ENCODE measurements at regions not wholly inside any gene's neighbourhood (a gene's known extent, or its start where the extent isn't known, plus 50 kb on each side); places are given as distances from the start of the nearest gene placed in this dataset.

- DNase-seq (ENCODE audit: low read depth in 1 of 2, low spot score in 1 of 2): no peak
Measured at GRCh38 chr4:123869286-123870215, 473.0 kb downstream of the SPRY1 start.

GRCh38 chr4:123870216-123870876 lies 473.8 kb downstream of the SPRY1 start:
- DNase-seq (ENCODE audit: low read depth in 1 of 2, low spot score in 1 of 2): no peak

GRCh38 chr4:123871341-123871740 lies 474.7 kb downstream of the SPRY1 start:
- DNase-seq (ENCODE audit: low read depth in 1 of 2, low spot score in 1 of 2): no peak

- DNase-seq (ENCODE audit: low read depth in 1 of 2, low spot score in 1 of 2): no peak
Measured at GRCh38 chr4:123874063-123874462, 477.5 kb downstream of the SPRY1 start.

GRCh38 chr4:123876143-123876542 lies 479.5 kb downstream of the SPRY1 start:
- no peak for DNase-seq (ENCODE audit: low read depth in 1 of 2, low spot score in 1 of 2)

- no peak for DNase-seq (ENCODE audit: low read depth in 1 of 2, low spot score in 1 of 2)
Measured at GRCh38 chr4:123876671-123877101, 480.1 kb downstream of the SPRY1 start.

- no peak for DNase-seq (ENCODE audit: low read depth in 1 of 2, low spot score in 1 of 2)
Measured at GRCh38 chr4:123877551-123877950, 481.0 kb downstream of the SPRY1 start.

GRCh38 chr4:123878976-123879375 lies 482.4 kb downstream of the SPRY1 start:
- no peak for DNase-seq (ENCODE audit: low read depth in 1 of 2, low spot score in 1 of 2)

- DNase-seq (ENCODE audit: low read depth in 1 of 2, low spot score in 1 of 2): no peak
Measured at GRCh38 chr4:123880631-123881030, 484.0 kb downstream of the SPRY1 start.

- DNase-seq (ENCODE audit: low read depth in 1 of 2, low spot score in 1 of 2): no peak
Measured at GRCh38 chr4:123884922-123885321, 488.3 kb downstream of the SPRY1 start.

- no peak for DNase-seq (ENCODE audit: low read depth in 1 of 2, low spot score in 1 of 2)
Measured at GRCh38 chr4:123889507-123889906, 492.9 kb downstream of the SPRY1 start.

- no peak for DNase-seq (ENCODE audit: low read depth in 1 of 2, low spot score in 1 of 2)
Measured at GRCh38 chr4:123890889-123891288, 494.3 kb downstream of the SPRY1 start.

GRCh38 chr4:123891881-123892280 lies 495.3 kb downstream of the SPRY1 start:
- DNase-seq (ENCODE audit: low read depth in 1 of 2, low spot score in 1 of 2): no peak

- no peak for DNase-seq (ENCODE audit: low read depth in 1 of 2, low spot score in 1 of 2)
Measured at GRCh38 chr4:123892368-123892976, 495.9 kb downstream of the SPRY1 start.

- DNase-seq (ENCODE audit: low read depth in 1 of 2, low spot score in 1 of 2): no peak
Measured at GRCh38 chr4:123893011-123893981, 496.7 kb downstream of the SPRY1 start.

GRCh38 chr4:123896446-123897071 lies 500.0 kb downstream of the SPRY1 start:
- no peak for DNase-seq (ENCODE audit: low read depth in 1 of 2, low spot score in 1 of 2)

- no peak for DNase-seq (ENCODE audit: low read depth in 1 of 2, low spot score in 1 of 2)
Measured at GRCh38 chr4:123898946-123899666, 502.5 kb downstream of the SPRY1 start.

- DNase-seq (ENCODE audit: low read depth in 1 of 2, low spot score in 1 of 2): no peak
Measured at GRCh38 chr4:123904882-123905281, 508.3 kb downstream of the SPRY1 start.

- no peak for DNase-seq (ENCODE audit: low read depth in 1 of 2, low spot score in 1 of 2)
Measured at GRCh38 chr4:123913598-123913997, 517.0 kb downstream of the SPRY1 start.

- DNase-seq (ENCODE audit: low read depth in 1 of 2, low spot score in 1 of 2): no peak
Measured at GRCh38 chr4:123916821-123917220, 520.2 kb downstream of the SPRY1 start.
